Endothelial cell of umbilical vein (primary cell): ENCODE measurements at regions not wholly inside any gene's neighbourhood (a gene's known extent, or its start where the extent isn't known, plus 50 kb on each side); places are given as distances from the start of the nearest gene placed in this dataset.

Source experiments
- BruUV-seq: library from RNA; stranded (reverse); fragments of 400-500 nt; replicated peaks from 2 replicates; lab custom pipeline; 2021; lab: Mats Ljungman, UMichigan
- CTCF ChIA-PET: fragments of 300-600, 350-600 bp; sonication (Branson Sonifier 250); formaldehyde crosslinking; loops from one replicate; lab custom pipeline; 2021; ENCODE audit warnings: antibody characterized with exemption, inconsistent platforms; lab: Charles Lee
- POLR2A ChIA-PET: fragments of 300-600, 350-600 bp; sonication (Branson Sonifier 250); formaldehyde crosslinking; loops from one replicate; lab custom pipeline; 2021; ENCODE audit warnings: antibody characterized with exemption, inconsistent platforms; lab: Charles Lee
- DNase-seq: peaks from one replicate; pipeline ENCODE4 v3.0.0-alpha.2; 2011; ENCODE audit warnings: low read depth, low spot score
- FAIRE-seq: peaks from 2 replicates; lab custom pipeline; 2011; peaks lifted over from hg19 to GRCh38; lab: Jason Lieb, UNC
- H2AFZ ChIP-seq: 2 replicates; pipeline ENCODE4 v1.6.0; 2012; ENCODE audit warnings: low read depth, low read length, control low read depth, inconsistent platforms
- H3K27ac ChIP-seq: 2 replicates; pipeline ENCODE4 v1.5.1; 2011; ENCODE audit warnings: low read depth, mild to moderate bottlenecking, control low read depth, low read length, moderate library complexity; ENCODE audit not compliant: insufficient read depth
- H3K27me3 ChIP-seq, 2 experiments: 2 replicates each; pipeline versions ENCODE4 v1.6.0 to v1.6.1; 2011; ENCODE audit warnings: low read length in 2 of 2, mixed read lengths in 1 of 2; ENCODE audit not compliant: control insufficient read depth in 2 of 2, insufficient read depth in 2 of 2
- H3K36me3 ChIP-seq, 2 experiments: 2 replicates in 1 of 2; 3 replicates in 1 of 2; pipeline ENCODE4 v1.5.1; 2011; ENCODE audit warnings: low read length in 2 of 2, mild to moderate bottlenecking in 1 of 2, moderate library complexity in 1 of 2; ENCODE audit not compliant: control insufficient read depth in 2 of 2, insufficient read depth in 2 of 2; ENCODE audit errors: extremely low read depth in 1 of 2
- H3K4me1 ChIP-seq: 3 replicates; pipeline ENCODE4 v1.5.1; 2011; ENCODE audit warnings: mild to moderate bottlenecking, low read length; ENCODE audit not compliant: control insufficient read depth, insufficient read depth; ENCODE audit errors: extremely low read depth
- H3K4me2 ChIP-seq: 2 replicates; pipeline ENCODE4 v1.6.1; 2011; ENCODE audit warnings: low read length, control low read depth, mixed read lengths; ENCODE audit not compliant: insufficient read depth
- H3K4me3 ChIP-seq, 3 experiments: fragments of 200-600 bp in 1 of 3; sonication (generic), shearing (Covaris generic) in 1 of 3; replicated peaks in 1 of 3; 2 replicates each; pipeline ENCODE4 v1.5.1; 2011 to 2016; ENCODE audit warnings: control low read depth in 3 of 3, low read length in 3 of 3, mild to moderate bottlenecking in 2 of 3, inconsistent platforms in 1 of 3, low read depth in 1 of 3, moderate library complexity in 1 of 3; ENCODE audit not compliant: insufficient read depth in 1 of 3
- H3K79me2 ChIP-seq: 2 replicates; pipeline ENCODE4 v1.6.0; 2012; ENCODE audit warnings: low read length, inconsistent platforms; ENCODE audit not compliant: control insufficient read depth, insufficient read depth
- H3K9ac ChIP-seq: replicated peaks from 2 replicates; pipeline ENCODE3; 2011; ENCODE audit warnings: low read length, control low read depth; ENCODE audit not compliant: insufficient read depth; ENCODE audit errors: extremely low read depth
- H3K9me1 ChIP-seq: replicated peaks from 3 replicates; pipeline ENCODE4 v1.6.0; 2011; ENCODE audit warnings: mild to moderate bottlenecking, low read length; ENCODE audit not compliant: control insufficient read depth, insufficient read depth; ENCODE audit errors: extremely low read depth
- H3K9me3 ChIP-seq: replicated peaks from 2 replicates; pipeline ENCODE4 v1.5.1; 2012; ENCODE audit warnings: low read length, inconsistent platforms; ENCODE audit not compliant: control insufficient read depth, insufficient read depth
- H4K20me1 ChIP-seq: replicated peaks from 2 replicates; pipeline ENCODE3; 2011; ENCODE audit warnings: mild to moderate bottlenecking, low read length; ENCODE audit not compliant: control insufficient read depth, insufficient read depth; ENCODE audit errors: extremely low read depth
- CTCF ChIP-seq, 2 donors: IDR thresholded peaks; 1 replicate in 1 of 2; 2 replicates in 1 of 2; pipeline ENCODE4 v1.5.1; 2011; ENCODE audit warnings: low read length in 2 of 2, mild to moderate bottlenecking in 2 of 2, moderate library complexity in 2 of 2, control low read depth in 1 of 2, inconsistent platforms in 1 of 2, low read depth in 1 of 2; ENCODE audit not compliant: insufficient read depth in 1 of 2; ENCODE audit errors: extremely low read depth in 1 of 2
- EZH2 ChIP-seq: IDR thresholded peaks from 2 replicates; pipeline ENCODE4 v1.6.1; 2012; ENCODE audit warnings: borderline replicate concordance, low read depth, mild to moderate bottlenecking, moderate library complexity, low read length, inconsistent platforms; ENCODE audit not compliant: severe bottlenecking
- FOS ChIP-seq: IDR thresholded peaks from 2 replicates; pipeline ENCODE4 v1.6.1; 2011; ENCODE audit warnings: mild to moderate bottlenecking, low read length, moderate library complexity, borderline replicate concordance; ENCODE audit not compliant: insufficient read depth
- GATA2 ChIP-seq: IDR thresholded peaks from 2 replicates; pipeline ENCODE4 v1.7.0; 2011; ENCODE audit warnings: low read depth, mild to moderate bottlenecking, moderate library complexity, mixed read lengths, low read length; ENCODE audit not compliant: insufficient read length, insufficient read depth
- JUN ChIP-seq: IDR thresholded peaks from 2 replicates; pipeline ENCODE4 v1.6.1; 2011; ENCODE audit warnings: borderline replicate concordance, low read depth; ENCODE audit not compliant: insufficient read length, insufficient read depth
- MAX ChIP-seq: IDR thresholded peaks from 2 replicates; pipeline ENCODE4 v1.6.1; 2011; ENCODE audit not compliant: insufficient read depth, insufficient read length
- MYC ChIP-seq: IDR thresholded peaks from one replicate; pipeline ENCODE4 v1.6.1; 2011; ENCODE audit warnings: mild to moderate bottlenecking, low read depth, low read length
- POLR2A ChIP-seq: IDR thresholded peaks from 2 replicates; pipeline ENCODE4 v1.6.1; 2012; ENCODE audit warnings: low read depth, mild to moderate bottlenecking, control low read depth, low read length
- POLR2AphosphoS5 ChIP-seq: IDR thresholded peaks from 2 replicates; pipeline ENCODE4 v1.6.1; 2012; ENCODE audit warnings: low read depth, mild to moderate bottlenecking, control low read depth, low read length, moderate library complexity; ENCODE audit not compliant: insufficient read depth
- dilution Hi-C: fragments of 300-500 bp; cut with MboI; formaldehyde crosslinking; loops from one replicate; pipeline ENCODE4 v1.15.0; 2019; ENCODE audit warnings: low sequenced_read_pairs; ENCODE audit not compliant: extremely low pct_ligation_motif_present
- intact Hi-C: fragments of 100-400 bp; cut with micrococcal nuclease; formaldehyde crosslinking; loops from one replicate; pipeline ENCODE4 v1.10.0; 2022

GRCh38 chr10:84838851-84839250, 510.5 kb downstream of the CCSER2 start:
- no peaks in the 10 kb centered on the region for H3K27me3 ChIP-seq
- TF ChIP-seq POLR2A: no peak
- no peaks in the 10 kb centered on the region for H4K20me1 ChIP-seq
- POLR2A ChIA-PET: no interaction called here
- no peaks in the 10 kb centered on the region for H3K9me1 ChIP-seq
- H3K4me1 ChIP-seq: no peaks in the 10 kb centered on the region
- H2AFZ ChIP-seq: no peak overlapping the region
- no peak for DNase-seq
- no peak overlapping the region for H3K4me2 ChIP-seq
- H3K36me3 ChIP-seq: no peaks in the 10 kb centered on the region
- H3K4me3 ChIP-seq: no peak overlapping the region
- H3K9ac ChIP-seq: no peak overlapping the region
- H3K27ac ChIP-seq: no peak overlapping the region
- intact Hi-C loops (no loop called here), dilution Hi-C loops (no loop called here)
- no peaks in the 10 kb centered on the region for H3K79me2 ChIP-seq
- H3K9me3 ChIP-seq: no peaks in the 10 kb centered on the region
- FAIRE-seq: no peak
- no TSS peak for BruUV-seq
- CTCF ChIA-PET: no interaction called here

- CTCF ChIA-PET: no interaction called here
- FAIRE-seq: no peak
- dilution Hi-C loops: no loop called here
These were observed 514.2 kb downstream of the CCSER2 start for GRCh38 chr10:84842593-84842992.

More at GRCh38 chr10:84842593-84842992, 514.2 kb downstream of the CCSER2 start:
- H3K9me3 ChIP-seq: no peaks in the 10 kb centered on the region
- POLR2A ChIA-PET: no interaction called here
- no peak overlapping the region for H2AFZ ChIP-seq
- no peaks in the 10 kb centered on the region for H3K9me1 ChIP-seq
- H3K27ac ChIP-seq: no peak overlapping the region
- H4K20me1 ChIP-seq: no peaks in the 10 kb centered on the region
- H3K36me3 ChIP-seq: no peaks in the 10 kb centered on the region
- no TSS peak for BruUV-seq
- H3K4me1 ChIP-seq: no peaks in the 10 kb centered on the region
- intact Hi-C loops: loop anchor here (10.0 kb wide), 1 partner anchor 1502 kb away; no protein-coding TSS in a partner anchor
- DNase-seq: no peak
- H3K4me2 ChIP-seq: no peak overlapping the region
- no peaks in the 10 kb centered on the region for H3K27me3 ChIP-seq
- no peak overlapping the region for H3K9ac ChIP-seq
- TF ChIP-seq GATA2: no peak
- TF ChIP-seq EZH2: no peak
- no peak for TF ChIP-seq POLR2A
- no peak for TF ChIP-seq MYC
- TF ChIP-seq JUN: no peak
- no peak for TF ChIP-seq POLR2AphosphoS5
- TF ChIP-seq CTCF (IDR thresholded peaks at IDR 0.05; ENCODE audit: extremely low read depth in 1 of 2, insufficient read depth in 1 of 2, low read depth in 1 of 2, low read length in 2 of 2): no peak
- TF ChIP-seq FOS: no peak
- no peak for TF ChIP-seq MAX
- H3K4me3 ChIP-seq: no peak overlapping the region
- H3K79me2 ChIP-seq: no peaks in the 10 kb centered on the region
